Inferior parietal cortex (tissue), 1 donor: ENCODE measurements at regions not wholly inside any gene's neighbourhood (a gene's known extent, or its start where the extent isn't known, plus 50 kb on each side); places are given as distances from the start of the nearest gene placed in this dataset.

Experiments
- DNase-seq: peaks from one replicate; pipeline ENCODE4 v3.0.0-alpha.2; 2016; ENCODE audit errors: extremely low spot score

GRCh38 chr22:47808886-47809620, 1046.6 kb downstream of the TBC1D22A start:
- DNase-seq = no peak

DNA sequence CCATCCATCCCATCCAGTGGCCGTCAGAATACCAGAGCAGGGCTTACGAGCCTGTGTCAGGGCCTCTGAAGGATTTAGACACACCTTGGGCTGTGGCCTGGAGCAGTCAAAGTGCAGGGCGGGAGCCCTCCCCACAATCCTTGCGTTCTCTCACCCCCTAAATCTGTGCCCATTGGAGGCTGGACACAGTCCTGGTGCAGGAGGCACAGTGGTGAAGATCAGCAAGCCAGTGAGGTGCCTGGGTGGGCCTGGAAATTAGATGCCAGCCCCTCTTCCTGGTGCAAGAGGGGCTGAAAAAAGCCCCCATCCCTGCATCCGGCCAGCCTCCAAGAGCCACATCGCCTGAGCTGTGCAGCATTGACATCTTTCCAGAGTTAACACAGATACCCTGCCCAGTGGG, 1045.8 kb downstream of the TBC1D22A start:
- DNase-seq = no peak

GRCh38 chr22:47807506-47807905, 1045.1 kb downstream of the TBC1D22A start:
- DNase-seq = no peak

DNA sequence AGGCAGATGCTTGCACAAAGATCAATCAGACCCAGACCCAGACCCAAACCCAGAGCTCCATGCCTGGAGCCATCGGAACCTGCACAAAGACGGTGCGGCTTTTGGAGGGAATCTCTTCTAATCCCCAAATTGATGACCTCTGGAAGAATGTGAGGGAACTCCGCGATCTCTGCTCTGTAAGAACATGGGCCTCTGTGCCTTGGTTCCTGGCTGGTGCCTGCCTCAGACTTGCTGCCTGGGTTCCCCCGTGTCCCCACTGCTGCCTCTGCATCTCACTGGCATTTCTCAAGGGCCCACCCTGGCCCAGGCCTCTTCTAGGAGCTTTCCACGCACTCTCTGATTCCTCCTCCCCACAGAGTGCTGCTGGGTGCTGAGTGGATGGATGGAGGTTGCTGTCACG, 1044.4 kb downstream of the TBC1D22A start:
- no peak for DNase-seq

DNA sequence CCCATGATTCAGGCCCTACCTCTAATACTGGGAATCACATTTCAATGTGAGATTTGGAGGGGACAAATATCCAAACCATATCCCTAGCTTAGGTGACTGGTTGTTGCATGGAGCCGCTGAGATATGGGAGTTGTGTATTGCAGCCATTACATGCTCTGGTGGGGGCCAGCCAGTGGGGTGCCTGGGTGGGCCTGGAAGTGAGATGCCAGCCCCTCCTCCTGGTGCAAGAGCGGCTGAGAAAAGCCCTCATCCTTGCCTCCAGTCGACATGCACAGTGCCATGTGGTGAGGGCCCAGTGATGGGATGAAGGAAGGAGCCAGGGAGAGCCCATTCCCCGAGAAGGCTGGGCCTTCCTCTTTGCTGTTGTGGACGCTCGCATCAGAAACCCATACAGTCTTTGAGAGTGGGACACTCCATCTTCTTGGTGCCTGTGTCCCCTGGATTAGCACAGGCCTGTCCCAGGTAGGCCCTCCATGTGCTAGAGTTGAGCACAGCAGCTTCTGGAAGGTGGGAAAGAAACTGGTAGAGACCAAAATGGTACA, 1043.0 kb downstream of the TBC1D22A start:
- no peak for DNase-seq

DNA sequence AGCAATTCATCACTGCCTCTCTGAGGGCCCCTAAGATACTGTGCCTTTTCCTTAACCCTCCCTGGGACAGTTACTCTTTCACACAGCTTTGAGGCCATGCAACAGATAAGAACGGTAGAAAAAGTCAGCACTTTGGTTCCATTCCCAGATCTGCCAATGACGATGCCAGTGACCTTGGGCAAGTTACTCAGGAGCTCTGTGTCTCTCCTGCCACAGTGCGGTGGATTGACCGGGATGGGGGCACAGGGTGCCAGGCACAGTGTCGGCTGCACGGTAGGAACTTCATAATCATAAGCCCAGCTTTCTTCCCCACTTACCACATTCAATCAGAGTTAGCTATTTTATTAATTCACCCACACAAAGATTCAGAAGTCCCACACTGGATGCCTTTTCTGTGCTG, 1041.8 kb downstream of the TBC1D22A start:
- DNase-seq = no peak

GRCh38 chr22:47802421-47802820, 1040.0 kb downstream of the TBC1D22A start:
- DNase-seq = no peak

DNA sequence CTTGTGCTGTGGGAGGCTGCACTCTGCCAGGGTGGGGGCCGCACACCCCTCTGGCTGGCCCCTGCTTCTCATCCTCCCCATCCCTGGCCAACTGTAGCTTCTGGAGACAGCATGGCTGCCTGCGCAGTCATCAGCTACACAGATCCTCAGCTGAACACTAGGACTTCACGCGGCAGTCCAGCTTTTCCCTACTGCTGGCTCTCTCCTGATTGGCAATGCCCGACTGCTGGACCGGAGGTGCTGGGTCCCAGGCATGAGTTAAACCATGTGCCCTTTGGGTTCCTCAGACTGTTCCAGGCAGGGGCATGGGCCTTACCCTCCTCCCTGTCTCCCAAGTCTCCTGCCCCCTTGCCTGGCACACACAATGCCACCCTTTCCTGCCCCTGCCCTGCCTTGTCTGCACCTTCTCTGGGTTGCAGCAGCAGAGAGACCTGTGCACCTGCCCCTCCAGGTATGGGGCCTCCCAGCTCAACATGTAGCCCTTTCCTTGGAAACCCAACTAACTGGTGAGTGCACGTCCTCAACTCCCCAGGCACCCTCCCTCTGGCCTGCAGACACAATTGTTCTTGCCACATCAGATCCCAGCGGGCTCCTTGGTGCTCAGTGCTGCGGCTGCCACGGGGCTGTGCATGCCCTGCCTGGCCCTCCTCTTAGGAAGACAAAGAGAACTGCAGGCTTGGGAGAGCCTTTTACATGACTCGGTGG, 1039.2 kb downstream of the TBC1D22A start:
- no peak for DNase-seq

GRCh38 chr22:47798229-47798628, 1035.8 kb downstream of the TBC1D22A start:
- no peak for DNase-seq

- DNase-seq = no peak
Observed at GRCh38 chr22:47797342-47797945, 1035.0 kb downstream of the TBC1D22A start.

DNA sequence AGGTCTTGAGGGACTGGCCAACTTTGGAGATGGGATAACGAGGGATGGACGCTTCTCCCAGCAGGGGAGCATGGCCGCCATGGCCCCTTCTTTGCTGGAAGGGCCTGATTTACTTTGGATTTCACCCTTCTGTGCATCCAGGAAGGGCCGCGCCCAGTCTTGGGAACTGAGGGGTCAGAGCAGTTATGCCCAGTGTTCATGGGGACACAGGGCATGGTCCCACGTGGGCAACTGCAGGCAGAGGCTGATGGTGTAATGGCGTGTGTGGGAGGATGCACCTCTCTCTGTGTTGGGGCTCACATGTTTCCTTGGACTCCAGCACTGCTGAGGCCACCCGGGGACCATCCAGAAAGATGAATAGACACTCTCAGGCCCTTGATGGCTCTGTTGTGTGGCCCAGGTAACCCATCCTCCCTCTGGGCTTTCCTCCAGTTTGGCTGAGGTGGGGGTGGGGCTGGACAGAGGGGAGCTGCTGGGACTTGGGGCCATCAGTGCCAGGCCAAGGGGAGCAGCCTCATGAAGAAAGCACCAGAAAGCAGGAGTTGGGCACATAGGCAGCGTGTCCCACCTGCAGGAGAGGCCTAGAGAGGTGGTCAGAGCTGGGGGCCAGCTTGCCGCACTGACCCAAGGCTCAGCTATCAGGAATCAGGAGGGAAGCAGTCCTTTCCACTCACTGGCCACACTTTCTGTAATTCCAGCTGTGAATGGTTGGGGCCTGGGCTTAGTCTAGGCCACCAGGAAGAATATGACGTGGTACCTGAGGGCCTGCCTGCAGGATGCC, 1033.9 kb downstream of the TBC1D22A start:
- no peak for DNase-seq

- DNase-seq = no peak
Observed at GRCh38 chr22:47795477-47796127, 1033.2 kb downstream of the TBC1D22A start.

DNA sequence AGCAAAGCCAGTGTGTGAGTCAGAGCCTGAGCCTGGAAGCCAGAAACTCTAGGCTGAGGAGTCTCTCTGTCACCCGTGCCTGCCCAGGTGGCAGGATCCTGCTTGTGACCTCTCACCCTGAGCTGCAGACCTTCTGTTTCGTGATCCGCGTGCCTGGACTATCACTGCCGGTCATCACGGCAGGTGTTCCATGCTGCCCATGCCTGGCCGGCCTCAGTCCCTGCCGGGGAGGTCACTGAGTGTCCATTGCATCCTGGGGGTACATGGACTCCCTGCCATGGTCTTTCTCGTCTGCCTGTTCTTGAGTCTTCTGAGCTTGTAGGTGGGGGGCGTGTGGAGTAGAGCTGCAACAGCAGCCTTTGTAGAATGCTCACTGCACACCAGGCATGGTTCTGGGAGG, 1032.4 kb downstream of the TBC1D22A start:
- no peak for DNase-seq

GRCh38 chr22:47793304-47794101, 1031.1 kb downstream of the TBC1D22A start:
- DNase-seq = no peak

DNA sequence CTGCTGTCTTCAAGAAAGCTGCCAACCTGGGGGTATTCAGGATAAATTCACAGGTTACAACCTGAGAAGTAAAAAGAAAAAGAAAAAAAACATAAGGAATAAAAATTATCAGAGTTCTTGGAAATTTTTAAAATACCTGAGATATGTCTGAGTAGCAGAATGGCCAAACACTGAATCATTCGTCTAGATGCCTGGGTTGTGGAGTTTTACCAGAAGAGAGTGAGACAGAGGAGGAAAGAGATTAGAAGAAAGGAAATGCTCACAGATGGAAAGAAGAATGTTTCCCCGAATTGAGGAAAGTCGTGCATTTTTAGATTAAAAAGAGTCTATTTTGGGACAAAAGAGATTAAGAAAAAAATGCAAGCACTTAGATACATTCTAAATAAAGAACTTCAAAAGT, 1026.7 kb downstream of the TBC1D22A start:
- no peak for DNase-seq

DNA sequence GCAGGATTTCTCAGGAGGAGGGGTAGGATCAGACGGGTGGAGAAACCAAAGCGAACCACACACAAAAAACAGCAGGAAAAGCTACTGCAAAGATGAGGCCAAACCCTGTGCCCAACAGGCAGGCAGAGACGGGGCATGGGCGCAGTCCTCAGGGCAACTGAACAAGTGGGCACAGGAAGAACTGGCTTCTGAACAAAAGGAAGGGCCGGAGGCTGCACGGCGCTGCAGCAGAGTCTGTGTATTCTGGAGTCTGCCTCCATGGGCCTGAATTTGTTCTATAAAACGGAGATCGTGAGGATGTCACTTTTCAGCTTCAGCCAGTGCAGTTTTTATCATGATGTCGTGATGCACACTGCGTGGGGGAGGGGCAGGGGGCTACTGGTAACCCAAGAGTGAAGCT, 1026.0 kb downstream of the TBC1D22A start:
- no peak for DNase-seq

- no peak for DNase-seq
Observed at GRCh38 chr22:47787501-47788227, 1025.2 kb downstream of the TBC1D22A start.

- DNase-seq = no peak
Observed at GRCh38 chr22:47786650-47787290, 1024.3 kb downstream of the TBC1D22A start.

GRCh38 chr22:47784991-47785390, 1022.5 kb downstream of the TBC1D22A start:
- no peak for DNase-seq
